ENCODE measurements at regions not wholly inside any gene's neighbourhood (a gene's known extent, or its start where the extent isn't known, plus 50 kb on each side); places are given as distances from the start of the nearest gene placed in this dataset.
"Not testable (repeated sequence)": the region's sequence is repeated elsewhere in the genome, so short reads cannot be mapped to it uniquely, and the experiment has no call there.

GRCh38 chr18:39371996-39372395 lies 1806.4 kb upstream of the CELF4 start:
- DNase-seq: no peak

GRCh38 chr18:39366656-39367055 lies 1801.1 kb upstream of the CELF4 start:
- no peak for DNase-seq

GRCh38 chr18:39365836-39366485 lies 1800.4 kb upstream of the CELF4 start:
- no peak for DNase-seq

- DNase-seq: no peak
Observed at GRCh38 chr18:39360072-39360471, 1794.5 kb upstream of the CELF4 start.

- DNase-seq: no peak
Observed at GRCh38 chr18:39359636-39360035, 1794.0 kb upstream of the CELF4 start.

- DNase-seq: no peak
Observed at GRCh38 chr18:39350945-39351344, 1785.3 kb upstream of the CELF4 start.

GRCh38 chr18:39349801-39350200 lies 1784.2 kb upstream of the CELF4 start:
- no peak for DNase-seq

- no peak for DNase-seq
Observed at GRCh38 chr18:39348757-39349156, 1783.2 kb upstream of the CELF4 start.

GRCh38 chr18:39347701-39348100 lies 1782.1 kb upstream of the CELF4 start:
- no peak for DNase-seq

GRCh38 chr18:39346916-39347315 lies 1781.3 kb upstream of the CELF4 start:
- DNase-seq: no peak

- no peak for DNase-seq
Observed at GRCh38 chr18:39345321-39345720, 1779.7 kb upstream of the CELF4 start.

- DNase-seq: no peak
Observed at GRCh38 chr18:39344487-39344886, 1778.9 kb upstream of the CELF4 start.

GRCh38 chr18:39341129-39341528 lies 1775.5 kb upstream of the CELF4 start:
- peak; percentile 15 to 32 for DNase-seq

GRCh38 chr18:39340418-39340817 lies 1774.8 kb upstream of the CELF4 start:
- no peak for DNase-seq

- no peak for DNase-seq
Observed at GRCh38 chr18:39329496-39330275, 1764.1 kb upstream of the CELF4 start.

- no peak for DNase-seq
Observed at GRCh38 chr18:39326772-39327171, 1761.2 kb upstream of the CELF4 start.

GRCh38 chr18:39325973-39326372 lies 1760.4 kb upstream of the CELF4 start:
- DNase-seq: no peak

GRCh38 chr18:39319141-39319540 lies 1753.5 kb upstream of the CELF4 start:
- DNase-seq: no peak

GRCh38 chr18:39318462-39318861 lies 1752.9 kb upstream of the CELF4 start:
- no peak for DNase-seq

- DNase-seq: no peak
Observed at GRCh38 chr18:39318008-39318407, 1752.4 kb upstream of the CELF4 start.

GRCh38 chr18:39314595-39314994 lies 1749.0 kb upstream of the CELF4 start:
- no peak for DNase-seq

- no peak for DNase-seq
Observed at GRCh38 chr18:39313992-39314391, 1748.4 kb upstream of the CELF4 start.

- DNase-seq: no peak
Observed at GRCh38 chr18:39311111-39311712, 1745.6 kb upstream of the CELF4 start.

- DNase-seq: not testable (repeated sequence)
Observed at GRCh38 chr18:39308931-39309521, 1743.4 kb upstream of the CELF4 start.

Data from NCI-H187 (cell line).